Neuron (in vitro differentiated cells): ENCODE measurements at regions not wholly inside any gene's neighbourhood (a gene's known extent, or its start where the extent isn't known, plus 50 kb on each side); places are given as distances from the start of the nearest gene placed in this dataset.
"Not testable (repeated sequence)": the region's sequence is repeated elsewhere in the genome, so short reads cannot be mapped to it uniquely, and the experiment has no call there.

ENCODE experiments used
- H2AFZ ChIP-seq: one replicate; pipeline ENCODE4 v1.6.1; 2013; ENCODE audit warnings: low read depth, mild to moderate bottlenecking, inconsistent platforms, low read length, moderate library complexity
- H3K27me3 ChIP-seq: one replicate; pipeline ENCODE4 v1.6.1; 2013; ENCODE audit warnings: low read length; ENCODE audit not compliant: insufficient read depth
- H3K36me3 ChIP-seq: one replicate; pipeline ENCODE4 v1.6.1; 2013; ENCODE audit warnings: low read length; ENCODE audit not compliant: insufficient read depth
- H3K4me1 ChIP-seq: one replicate; pipeline ENCODE4 v1.6.1; 2013; ENCODE audit warnings: low read length; ENCODE audit not compliant: insufficient read depth
- H3K4me3 ChIP-seq: 2 replicates; pipeline ENCODE4 v1.5.1; 2013; ENCODE audit warnings: mild to moderate bottlenecking, low read length, moderate library complexity
- H3K9me3 ChIP-seq: one replicate; pipeline ENCODE4 v1.6.1; 2013; ENCODE audit warnings: low read length

DNA sequence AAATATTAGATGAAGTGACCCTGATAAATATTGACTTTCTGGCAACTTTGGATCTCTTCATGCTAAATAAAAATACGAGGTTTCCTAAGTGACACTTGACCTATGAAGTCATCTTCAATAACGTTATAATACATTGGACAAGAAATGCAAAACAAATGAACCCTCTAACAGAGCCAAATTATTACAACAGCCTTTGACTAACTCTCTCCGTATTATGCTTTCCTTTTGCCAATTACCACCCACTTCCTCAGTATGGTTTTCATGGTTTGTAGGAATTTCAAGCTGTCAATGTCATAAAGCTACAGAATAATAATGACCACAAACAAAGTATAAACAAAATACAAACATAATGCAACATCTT lies 210.5 kb downstream of the MOXD1 start:
- no peaks in the 10 kb centered on the region for H3K4me1 ChIP-seq
- H3K4me3 ChIP-seq = no peak overlapping the region
- no peaks in the 10 kb centered on the region for H3K27me3 ChIP-seq
- no peaks in the 10 kb centered on the region for H3K36me3 ChIP-seq
- peaks cover 2% of the 10 kb centered on the region for H3K9me3 ChIP-seq
- H2AFZ ChIP-seq = peak overlapping the region; percentile 22

GRCh38 chr6:132190097-132190814 lies 211.0 kb downstream of the MOXD1 start:
- Histone ChIP-seq H3K4me3 (no peak overlapping the region), H3K36me3 (no peaks in the 10 kb centered on the region), H3K4me1 (no peaks in the 10 kb centered on the region), H3K27me3 (no peaks in the 10 kb centered on the region), H2AFZ (peak overlapping the region; percentile 22), H3K9me3 (peaks cover 2% of the 10 kb centered on the region)

DNA sequence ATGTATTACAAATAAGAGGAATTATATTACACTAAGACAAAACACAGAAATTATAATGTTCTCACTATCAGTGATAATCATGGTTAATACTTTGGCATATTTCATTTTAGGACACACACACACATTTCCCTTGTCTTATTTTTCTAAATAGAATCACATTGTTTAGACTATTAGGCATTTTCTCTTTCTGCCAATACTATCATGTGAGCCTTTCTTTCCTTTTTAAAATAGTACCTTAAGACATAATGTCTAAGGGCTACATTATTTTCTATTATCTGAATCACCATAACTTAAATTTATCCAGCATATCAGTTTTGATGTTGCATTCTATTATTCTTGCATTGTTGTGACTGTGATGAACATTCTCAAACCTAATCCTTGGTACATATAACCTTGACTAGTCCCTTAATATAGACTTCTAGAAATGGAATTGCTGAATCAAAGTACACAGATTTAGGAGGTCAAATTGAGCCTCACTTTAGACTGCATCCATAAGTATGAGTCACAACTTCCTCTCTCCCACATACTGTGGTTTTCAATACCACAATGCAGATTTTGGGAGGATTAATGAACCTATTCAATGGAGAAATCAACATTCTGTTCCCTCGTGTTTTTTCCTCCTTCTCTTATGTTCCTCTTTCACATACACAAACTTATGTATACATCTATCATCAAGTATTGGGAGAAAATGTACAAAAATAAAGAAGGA lies 212.6 kb downstream of the MOXD1 start:
- Histone ChIP-seq H3K27me3 (no peaks in the 10 kb centered on the region), H3K4me3 (no peak overlapping the region), H3K36me3 (no peaks in the 10 kb centered on the region), H3K9me3 (no peaks in the 10 kb centered on the region), H3K4me1 (no peaks in the 10 kb centered on the region), H2AFZ (no peak overlapping the region)

DNA sequence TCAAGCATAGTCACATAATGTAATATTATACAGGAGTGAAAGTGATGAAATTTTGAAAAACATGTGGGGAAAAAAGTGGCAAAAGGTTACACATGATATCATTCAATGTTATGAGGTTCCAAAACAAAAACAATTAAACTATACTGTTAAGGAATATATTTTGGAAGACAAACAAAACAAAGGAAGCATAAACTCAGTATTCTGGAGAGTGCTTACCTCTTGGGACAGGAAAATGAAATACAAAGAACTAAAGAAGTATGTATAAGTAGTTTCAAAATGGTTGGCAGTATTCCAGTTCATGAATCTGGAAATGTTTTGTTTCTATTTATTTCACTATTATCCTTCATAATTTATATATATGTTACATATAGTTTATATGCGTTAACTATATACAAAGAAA lies 213.5 kb downstream of the MOXD1 start:
- Histone ChIP-seq H3K9me3 (no peaks in the 10 kb centered on the region), H2AFZ (no peak overlapping the region), H3K4me3 (no peak overlapping the region), H3K27me3 (no peaks in the 10 kb centered on the region), H3K4me1 (no peaks in the 10 kb centered on the region), H3K36me3 (no peaks in the 10 kb centered on the region)

- not testable (repeated sequence) for H3K9me3 ChIP-seq, H3K27me3 ChIP-seq
Measured at GRCh38 chr6:132184966-132185365, 216.3 kb downstream of the MOXD1 start.

GRCh38 chr6:132179955-132180354 lies 221.3 kb downstream of the MOXD1 start:
- H3K27me3 ChIP-seq = no peaks in the 10 kb centered on the region
- no peak overlapping the region for H2AFZ ChIP-seq
- H3K36me3 ChIP-seq = no peaks in the 10 kb centered on the region
- no peak overlapping the region for H3K4me3 ChIP-seq
- peaks cover 2% of the 10 kb centered on the region for H3K9me3 ChIP-seq
- H3K4me1 ChIP-seq = no peaks in the 10 kb centered on the region

More at GRCh38 chr6:132184966-132185365, 216.3 kb downstream of the MOXD1 start:
- not testable (repeated sequence) for H3K4me1 ChIP-seq, H3K4me3 ChIP-seq, H3K36me3 ChIP-seq, H2AFZ ChIP-seq

GRCh38 chr6:132174919-132175318 lies 223.7 kb upstream of the CCN2 start:
- peaks cover 24% of the 10 kb centered on the region for H3K4me1 ChIP-seq
- H3K4me3 ChIP-seq = no peak overlapping the region
- no peaks in the 10 kb centered on the region for H3K27me3 ChIP-seq
- no peak overlapping the region for H2AFZ ChIP-seq
- peaks cover 13% of the 10 kb centered on the region for H3K9me3 ChIP-seq
- H3K36me3 ChIP-seq = no peaks in the 10 kb centered on the region

- Histone ChIP-seq H2AFZ (no peak overlapping the region), H3K27me3 (no peaks in the 10 kb centered on the region), H3K9me3 (peaks cover 8% of the 10 kb centered on the region), H3K36me3 (no peaks in the 10 kb centered on the region), H3K4me1 (peaks cover 59% of the 10 kb centered on the region), H3K4me3 (no peak overlapping the region)
Measured at GRCh38 chr6:132168961-132169360, 217.8 kb upstream of the CCN2 start.

GRCh38 chr6:132167929-132168892 lies 217.0 kb upstream of the CCN2 start:
- H3K4me3 ChIP-seq = peak overlapping the region; percentile 20
- H3K36me3 ChIP-seq = no peaks in the 10 kb centered on the region
- peaks cover 59% of the 10 kb centered on the region for H3K4me1 ChIP-seq
- H3K27me3 ChIP-seq = no peaks in the 10 kb centered on the region
- H2AFZ ChIP-seq = peak overlapping the region; percentile 9
- H3K9me3 ChIP-seq = peaks cover 4% of the 10 kb centered on the region

DNA sequence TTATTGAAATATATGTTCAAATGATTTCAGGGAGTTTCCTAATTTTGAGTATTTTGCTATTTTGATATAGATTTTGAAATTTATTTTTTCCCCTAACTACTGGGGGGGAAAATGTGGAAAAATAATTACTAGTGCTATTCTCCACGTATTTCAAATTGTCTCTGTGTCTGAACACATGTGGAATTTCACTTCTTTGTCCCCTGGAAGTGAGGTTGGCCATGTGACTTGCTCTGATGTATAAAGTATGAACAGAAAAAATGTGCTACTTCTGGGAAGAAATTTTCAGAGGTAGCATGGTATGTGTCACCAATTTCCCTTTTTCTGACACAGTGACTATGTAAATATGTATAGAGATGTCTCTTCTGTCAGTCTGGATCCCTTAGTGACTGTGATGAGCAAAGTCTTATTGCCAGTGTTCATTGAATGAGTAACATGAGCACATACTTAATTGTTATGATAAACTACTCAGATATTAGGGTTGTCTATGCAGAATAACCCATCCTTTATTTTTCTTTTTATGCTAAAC lies 215.4 kb upstream of the CCN2 start:
- H3K4me3 ChIP-seq = no peak overlapping the region
- no peak overlapping the region for H2AFZ ChIP-seq
- peaks cover 4% of the 10 kb centered on the region for H3K9me3 ChIP-seq
- H3K4me1 ChIP-seq = peaks cover 51% of the 10 kb centered on the region
- no peaks in the 10 kb centered on the region for H3K27me3 ChIP-seq
- no peaks in the 10 kb centered on the region for H3K36me3 ChIP-seq

DNA sequence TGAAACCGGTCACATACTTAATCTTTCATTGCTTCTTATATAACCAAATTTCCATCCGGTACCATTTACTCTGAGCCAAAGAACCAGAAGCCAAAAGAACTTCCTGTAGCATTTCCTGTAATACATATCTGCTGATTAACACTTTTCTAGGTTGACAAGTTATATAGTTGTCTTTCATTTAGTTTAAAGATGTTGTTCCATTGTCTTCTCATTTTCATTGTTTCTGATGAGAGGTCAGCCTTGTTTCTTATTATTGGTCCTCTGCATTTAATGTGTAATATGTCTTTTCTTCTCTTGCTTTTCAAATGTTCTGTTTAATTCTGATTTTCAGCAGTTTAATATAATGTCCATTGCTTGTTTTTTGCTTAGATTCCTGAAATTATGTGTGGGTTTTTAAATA lies 214.5 kb upstream of the CCN2 start:
- no peaks in the 10 kb centered on the region for H3K27me3 ChIP-seq
- no peak overlapping the region for H3K4me3 ChIP-seq
- peaks cover 4% of the 10 kb centered on the region for H3K9me3 ChIP-seq
- H3K36me3 ChIP-seq = no peaks in the 10 kb centered on the region
- H3K4me1 ChIP-seq = peaks cover 42% of the 10 kb centered on the region
- H2AFZ ChIP-seq = no peak overlapping the region

DNA sequence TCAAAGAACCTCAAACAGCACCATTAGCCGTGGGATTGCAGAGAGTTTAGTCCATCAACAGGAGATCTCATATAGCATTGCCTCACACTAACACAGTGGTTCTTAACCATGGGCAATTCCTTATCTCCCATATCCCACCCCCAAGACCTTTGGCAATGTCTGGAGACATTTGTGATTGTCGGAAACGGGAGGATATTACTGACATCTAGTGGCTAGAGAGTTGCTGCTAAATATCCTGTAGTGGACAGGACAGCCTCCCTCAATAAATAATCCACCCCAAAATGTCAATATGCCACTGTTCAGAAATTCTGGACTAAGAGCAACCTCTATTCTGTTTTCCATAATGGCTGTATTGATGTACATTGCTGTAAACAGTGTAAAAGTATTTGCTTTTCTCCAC lies 210.1 kb upstream of the CCN2 start:
- Histone ChIP-seq H3K4me3 (no peak overlapping the region), H3K9me3 (peaks cover 4% of the 10 kb centered on the region), H3K36me3 (no peaks in the 10 kb centered on the region), H3K4me1 (peaks cover under 1% of the 10 kb centered on the region), H3K27me3 (no peaks in the 10 kb centered on the region), H2AFZ (no peak overlapping the region)
